GM12873 (cell line): ENCODE measurements at regions not wholly inside any gene's neighbourhood (a gene's known extent, or its start where the extent isn't known, plus 50 kb on each side); places are given as distances from the start of the nearest gene placed in this dataset.

Source experiments
- TF ChIP-seq, protein P1 (sequence below): IDR thresholded peaks from 2 replicates; pipeline ENCODE4 v1.5.1; 2012; ENCODE audit warnings: low read depth, mild to moderate bottlenecking, moderate library complexity, low read length, control low read depth; ENCODE audit not compliant: insufficient read depth; ENCODE audit errors: missing control alignments

DNA sequence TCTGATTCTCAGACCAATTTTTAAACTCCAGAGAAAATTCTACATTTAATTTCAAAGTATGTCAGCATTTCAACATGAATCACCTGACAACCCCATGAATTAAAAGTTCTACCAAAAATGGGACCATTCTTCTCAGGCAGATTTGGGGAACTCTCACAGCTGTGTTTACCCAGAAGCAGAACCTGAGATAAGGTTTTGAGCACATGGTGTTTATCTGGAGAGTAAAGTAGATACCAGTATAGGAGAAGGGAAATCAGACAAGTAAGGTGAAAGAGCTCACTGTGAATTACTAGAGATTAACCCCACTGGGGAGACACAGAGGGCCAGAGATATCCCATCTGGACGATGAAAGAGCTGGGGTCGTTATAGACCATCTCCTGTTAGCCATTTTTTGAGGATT lies 729.1 kb downstream of the DNAH5 start:
- TF ChIP-seq, protein P1, sequence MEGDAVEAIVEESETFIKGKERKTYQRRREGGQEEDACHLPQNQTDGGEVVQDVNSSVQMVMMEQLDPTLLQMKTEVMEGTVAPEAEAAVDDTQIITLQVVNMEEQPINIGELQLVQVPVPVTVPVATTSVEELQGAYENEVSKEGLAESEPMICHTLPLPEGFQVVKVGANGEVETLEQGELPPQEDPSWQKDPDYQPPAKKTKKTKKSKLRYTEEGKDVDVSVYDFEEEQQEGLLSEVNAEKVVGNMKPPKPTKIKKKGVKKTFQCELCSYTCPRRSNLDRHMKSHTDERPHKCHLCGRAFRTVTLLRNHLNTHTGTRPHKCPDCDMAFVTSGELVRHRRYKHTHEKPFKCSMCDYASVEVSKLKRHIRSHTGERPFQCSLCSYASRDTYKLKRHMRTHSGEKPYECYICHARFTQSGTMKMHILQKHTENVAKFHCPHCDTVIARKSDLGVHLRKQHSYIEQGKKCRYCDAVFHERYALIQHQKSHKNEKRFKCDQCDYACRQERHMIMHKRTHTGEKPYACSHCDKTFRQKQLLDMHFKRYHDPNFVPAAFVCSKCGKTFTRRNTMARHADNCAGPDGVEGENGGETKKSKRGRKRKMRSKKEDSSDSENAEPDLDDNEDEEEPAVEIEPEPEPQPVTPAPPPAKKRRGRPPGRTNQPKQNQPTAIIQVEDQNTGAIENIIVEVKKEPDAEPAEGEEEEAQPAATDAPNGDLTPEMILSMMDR = no peak

DNA sequence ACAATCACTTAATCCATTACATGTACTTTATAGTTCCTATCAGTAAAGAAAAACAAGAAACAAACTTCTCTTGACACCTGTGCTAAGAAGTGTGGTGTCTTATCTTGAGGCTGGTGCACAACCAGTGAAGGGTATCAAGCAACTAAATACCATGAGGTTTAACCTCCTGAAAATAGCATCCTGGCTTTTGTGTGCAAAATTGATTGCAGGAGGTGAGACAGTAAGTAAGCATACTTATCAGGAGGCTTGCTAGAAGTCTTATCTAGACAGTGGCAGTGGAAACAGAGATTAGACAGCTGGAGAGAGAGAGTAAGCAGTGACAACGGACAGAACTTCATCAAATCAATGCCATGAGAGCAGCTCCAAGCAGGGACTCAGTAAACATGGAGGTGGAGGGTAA lies 730.3 kb downstream of the DNAH5 start:
- TF ChIP-seq, protein P1 = no peak

DNA sequence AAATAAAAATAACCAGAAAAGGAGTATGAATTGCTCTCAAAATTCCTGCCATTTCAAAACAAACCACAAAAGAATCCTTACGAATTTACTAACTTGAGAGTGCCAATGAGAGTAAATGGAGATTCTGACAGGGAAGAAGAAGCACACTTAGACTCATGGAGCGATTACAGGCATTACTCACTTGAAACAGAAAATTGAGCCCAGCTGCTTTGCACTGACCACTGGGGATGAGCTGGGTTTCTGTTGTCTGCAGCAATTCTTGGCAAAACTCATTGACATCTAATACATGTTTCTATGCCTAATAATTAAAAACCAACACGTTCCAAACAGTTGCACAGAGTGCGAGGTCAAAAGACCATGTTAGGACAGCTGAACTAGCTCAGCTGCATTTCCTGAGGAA lies 731.6 kb downstream of the DNAH5 start:
- TF ChIP-seq, protein P1 = no peak

DNA sequence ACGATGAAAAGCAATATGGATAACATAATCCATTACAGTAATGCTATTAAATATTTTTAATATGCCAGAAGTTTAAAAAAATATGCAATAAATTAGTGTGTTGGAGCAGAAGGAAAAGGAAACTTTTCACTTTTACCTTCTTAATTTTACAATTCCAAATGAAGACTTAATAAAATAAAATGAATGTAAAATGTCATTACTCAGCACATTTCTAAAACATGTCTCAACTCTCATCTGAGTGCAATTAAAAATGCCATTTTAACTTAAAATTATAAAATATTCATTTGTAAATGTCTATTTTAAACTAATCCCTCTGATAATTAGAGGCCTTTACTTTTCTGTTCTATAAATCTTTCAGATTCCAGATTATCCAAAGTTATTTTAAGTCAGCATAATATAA lies 733.4 kb downstream of the DNAH5 start:
- TF ChIP-seq, protein P1 = no peak

DNA sequence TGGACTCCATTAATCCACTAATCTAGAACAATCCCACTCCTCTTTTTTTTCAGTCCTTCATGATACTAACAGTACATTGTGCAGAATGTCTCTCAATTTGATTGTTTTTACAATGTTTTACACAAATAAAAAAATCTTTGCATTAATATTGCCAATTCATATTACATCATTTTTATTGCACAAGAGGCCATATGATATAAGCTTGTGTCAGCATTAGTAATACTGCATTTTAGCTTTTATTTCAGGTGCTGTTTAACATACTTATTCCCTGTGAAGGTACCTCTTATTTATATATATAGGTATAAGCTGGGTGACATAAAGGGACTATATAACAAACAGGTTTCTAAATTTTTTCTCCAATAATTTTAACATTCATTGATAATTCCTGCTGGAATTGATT lies 737.4 kb downstream of the DNAH5 start:
- TF ChIP-seq, protein P1 = no peak

DNA sequence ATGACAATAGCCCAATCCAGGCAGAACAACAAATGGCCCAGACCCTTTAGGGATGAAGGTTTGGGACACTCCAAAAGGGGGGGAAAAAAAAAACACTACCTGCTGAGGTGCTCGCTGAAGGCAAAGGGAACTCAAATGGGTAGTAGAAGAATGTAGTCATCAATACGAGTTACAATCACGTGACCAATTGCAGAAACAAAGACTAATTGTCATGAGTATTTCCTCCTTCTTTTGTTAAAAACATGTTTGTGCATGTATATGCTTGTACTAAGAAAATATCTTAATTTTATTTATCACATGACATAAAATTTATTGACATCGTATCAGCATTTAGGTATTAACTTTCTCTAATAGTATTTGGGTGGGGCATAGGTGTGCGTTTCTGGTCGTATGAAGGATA lies 743.5 kb downstream of the DNAH5 start:
- TF ChIP-seq, protein P1 = no peak

DNA sequence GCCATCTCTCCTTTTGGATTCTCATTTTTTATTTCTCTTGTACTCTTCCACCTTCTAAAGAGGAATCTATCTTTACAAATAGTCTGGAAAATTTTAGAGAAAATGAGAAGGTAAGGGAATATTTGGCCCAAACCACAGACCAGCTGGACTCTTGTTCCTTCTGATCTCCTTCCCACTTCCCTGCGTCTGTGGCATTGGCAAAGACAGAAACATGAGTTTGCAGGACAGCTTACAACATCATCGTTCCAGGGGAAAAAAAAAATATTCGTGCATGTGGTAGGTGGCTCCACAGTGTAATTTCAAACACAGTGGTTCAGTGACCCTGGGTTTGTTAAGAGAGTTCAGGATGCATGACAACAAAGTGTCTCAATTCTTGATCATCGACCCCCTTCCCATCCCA lies 755.0 kb downstream of the DNAH5 start:
- TF ChIP-seq, protein P1 = no peak
